OCI-LY7 (cell line): ENCODE measurements at regions not wholly inside any gene's neighbourhood (a gene's known extent, or its start where the extent isn't known, plus 50 kb on each side); places are given as distances from the start of the nearest gene placed in this dataset.
"Not testable (repeated sequence)": the region's sequence is repeated elsewhere in the genome, so short reads cannot be mapped to it uniquely, and the experiment has no call there.

Experiments
- EZH2phosphoT487 ChIP-seq: fragments of 200-600 bp; sonication (generic); IDR thresholded peaks from 2 replicates; pipeline ENCODE4 v1.6.1; 2018; ENCODE audit warnings: low read depth, borderline replicate concordance, mild to moderate bottlenecking, mixed run types, antibody characterized with exemption, low read length, moderate library complexity, mixed read lengths
- TF ChIP-seq, protein P1 (sequence below): fragments of 200-600 bp; sonication (generic); conservative IDR thresholded peaks from 2 replicates; pipeline ENCODE4 v1.5.1; 2014; ENCODE audit warnings: mild to moderate bottlenecking, antibody characterized with exemption, low read length, moderate library complexity, mixed read lengths

GRCh38 chr6:57878792-57879191 lies 561.4 kb downstream of the PRIM2 start:
- TF ChIP-seq, protein P1, sequence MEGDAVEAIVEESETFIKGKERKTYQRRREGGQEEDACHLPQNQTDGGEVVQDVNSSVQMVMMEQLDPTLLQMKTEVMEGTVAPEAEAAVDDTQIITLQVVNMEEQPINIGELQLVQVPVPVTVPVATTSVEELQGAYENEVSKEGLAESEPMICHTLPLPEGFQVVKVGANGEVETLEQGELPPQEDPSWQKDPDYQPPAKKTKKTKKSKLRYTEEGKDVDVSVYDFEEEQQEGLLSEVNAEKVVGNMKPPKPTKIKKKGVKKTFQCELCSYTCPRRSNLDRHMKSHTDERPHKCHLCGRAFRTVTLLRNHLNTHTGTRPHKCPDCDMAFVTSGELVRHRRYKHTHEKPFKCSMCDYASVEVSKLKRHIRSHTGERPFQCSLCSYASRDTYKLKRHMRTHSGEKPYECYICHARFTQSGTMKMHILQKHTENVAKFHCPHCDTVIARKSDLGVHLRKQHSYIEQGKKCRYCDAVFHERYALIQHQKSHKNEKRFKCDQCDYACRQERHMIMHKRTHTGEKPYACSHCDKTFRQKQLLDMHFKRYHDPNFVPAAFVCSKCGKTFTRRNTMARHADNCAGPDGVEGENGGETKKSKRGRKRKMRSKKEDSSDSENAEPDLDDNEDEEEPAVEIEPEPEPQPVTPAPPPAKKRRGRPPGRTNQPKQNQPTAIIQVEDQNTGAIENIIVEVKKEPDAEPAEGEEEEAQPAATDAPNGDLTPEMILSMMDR = not testable (repeated sequence)
- TF ChIP-seq EZH2phosphoT487 = not testable (repeated sequence)
